Activated CD8-positive, alpha-beta T cell treated with anti-CD3 and anti-CD28 coated beads for 36 hours (primary cell): ENCODE measurements at regions not wholly inside any gene's neighbourhood (a gene's known extent, or its start where the extent isn't known, plus 50 kb on each side); places are given as distances from the start of the nearest gene placed in this dataset.

ENCODE experiments used
- ATAC-seq: fragments of 200-7000 bp; cut with Tn5 transposase; one replicate; pipeline ENCODE4 v1.10.0; 2021; ENCODE audit warnings: mild to moderate bottlenecking, moderate library complexity
- CTCF ChIA-PET: fragments of 350-600 bp; sonication (Branson Sonifier 250); formaldehyde crosslinking; loops from one replicate; lab custom pipeline; 2021; ENCODE audit warnings: antibody characterized with exemption; lab: Charles Lee
- POLR2A ChIA-PET: fragments of 350-600 bp; sonication (Branson Sonifier 250); formaldehyde crosslinking; loops from one replicate; lab custom pipeline; 2021; ENCODE audit warnings: antibody characterized with exemption; lab: Charles Lee
- DNase-seq: peaks from one replicate; pipeline ENCODE4 v3.0.0-alpha.2; 2020
- H3K27ac Mint-ChIP-seq: one replicate; pipeline ENCODE4 v1.8.0; 2021; ENCODE audit warnings: mild to moderate bottlenecking, mixed read lengths
- H3K27me3 Mint-ChIP-seq: one replicate; pipeline ENCODE4 v1.8.0; 2021; ENCODE audit warnings: mixed read lengths
- H3K36me3 Mint-ChIP-seq: one replicate; pipeline ENCODE4 v1.8.0; 2021; ENCODE audit warnings: low read depth, mixed read lengths
- H3K4me1 Mint-ChIP-seq: one replicate; pipeline ENCODE4 v1.8.0; 2021; ENCODE audit warnings: low read depth, mixed read lengths
- H3K4me3 Mint-ChIP-seq: one replicate; pipeline ENCODE4 v1.8.0; 2021; ENCODE audit warnings: mild to moderate bottlenecking, moderate library complexity, mixed read lengths
- H3K9me3 Mint-ChIP-seq: one replicate; pipeline ENCODE4 v1.8.0; 2021; ENCODE audit warnings: mixed read lengths
- CTCF ChIP-seq: fragments of 200-600 bp; IDR thresholded peaks from one replicate; pipeline ENCODE4 v1.8.0; 2022; ENCODE audit warnings: antibody characterized with exemption, mild to moderate bottlenecking
- intact Hi-C: fragments of 100-400 bp; cut with micrococcal nuclease; formaldehyde crosslinking; loops from one replicate; pipeline ENCODE4 v1.10.0; 2022

GRCh38 chr2:133661392-133661791, 93.1 kb upstream of the NCKAP5 start:
- no peak for ATAC-seq
- Mint-ChIP-seq H3K4me3 (no peak overlapping the region), H3K36me3 (no peaks in the 10 kb centered on the region), H3K27ac (no peak overlapping the region), H3K9me3 (no peaks in the 10 kb centered on the region), H3K27me3 (peaks cover 1% of the 10 kb centered on the region), H3K4me1 (no peaks in the 10 kb centered on the region)
- CTCF ChIA-PET = no interaction called here
- intact Hi-C loops = no loop called here
- POLR2A ChIA-PET = interaction anchor here (0.7 kb wide), 1 partner anchor 7 kb away, joined by 5 read pairs; no protein-coding TSS in a partner anchor
- no peak for TF ChIP-seq CTCF
- DNase-seq = no peak

- Mint-ChIP-seq H3K4me3 (no peak overlapping the region), H3K27ac (no peak overlapping the region), H3K4me1 (no peaks in the 10 kb centered on the region), H3K9me3 (peaks cover 11% of the 10 kb centered on the region), H3K27me3 (peaks cover 2% of the 10 kb centered on the region), H3K36me3 (no peaks in the 10 kb centered on the region)
- ChIA-PET POLR2A (no interaction called here), CTCF (no interaction called here)
- DNase-seq (no peak), ATAC-seq (no peak)
- TF ChIP-seq CTCF = no peak
- intact Hi-C loops = no loop called here
These were observed 98.4 kb upstream of the NCKAP5 start for GRCh38 chr2:133666621-133667020.

DNA sequence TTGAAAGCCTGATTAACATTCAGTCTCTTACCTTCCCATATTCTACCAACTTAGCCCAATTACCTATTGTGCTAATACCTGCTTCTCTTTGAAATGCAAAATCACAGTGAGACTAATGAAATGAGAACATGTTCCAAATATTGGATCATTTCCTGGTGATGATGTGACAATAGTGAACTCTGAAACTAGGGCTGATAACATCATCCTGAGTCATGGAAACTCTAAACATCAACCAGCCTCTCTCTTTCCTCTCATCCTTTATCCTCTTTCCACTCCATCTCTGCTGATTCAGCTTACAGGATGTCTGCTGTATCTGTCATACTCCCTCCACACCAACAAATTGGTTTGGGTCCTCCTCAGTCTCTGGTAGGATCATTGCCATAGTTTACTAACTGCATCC, 98.8 kb upstream of the NCKAP5 start:
- intact Hi-C loops = no loop called here
- DNase-seq = no peak
- no peak for TF ChIP-seq CTCF
- POLR2A ChIA-PET = no interaction called here
- no peak overlapping the region for H3K27ac Mint-ChIP-seq
- ATAC-seq = no peak
- no peaks in the 10 kb centered on the region for H3K4me1 Mint-ChIP-seq
- H3K4me3 Mint-ChIP-seq = no peak overlapping the region
- peaks cover 11% of the 10 kb centered on the region for H3K9me3 Mint-ChIP-seq
- peaks cover 2% of the 10 kb centered on the region for H3K27me3 Mint-ChIP-seq
- CTCF ChIA-PET = no interaction called here
- no peaks in the 10 kb centered on the region for H3K36me3 Mint-ChIP-seq

- no peaks in the 10 kb centered on the region for H3K4me1 Mint-ChIP-seq
These were observed 99.7 kb upstream of the NCKAP5 start for GRCh38 chr2:133667968-133668367.

GRCh38 chr2:133668547-133668946, 100.3 kb upstream of the NCKAP5 start:
- ChIA-PET POLR2A (interaction anchor here (0.5 kb wide), 1 partner anchor 8 kb away, joined by 5 read pairs; no protein-coding TSS in a partner anchor), CTCF (no interaction called here)
- Mint-ChIP-seq H3K4me3 (no peak overlapping the region), H3K36me3 (no peaks in the 10 kb centered on the region), H3K27me3 (peaks cover 2% of the 10 kb centered on the region), H3K27ac (no peak overlapping the region), H3K9me3 (peaks cover 11% of the 10 kb centered on the region), H3K4me1 (no peaks in the 10 kb centered on the region)
- intact Hi-C loops = no loop called here
- ATAC-seq (no peak), DNase-seq (no peak)
- no peak for TF ChIP-seq CTCF

More at GRCh38 chr2:133667968-133668367, 99.7 kb upstream of the NCKAP5 start:
- TF ChIP-seq CTCF = no peak
- no peak overlapping the region for H3K27ac Mint-ChIP-seq
- POLR2A ChIA-PET = no interaction called here
- ATAC-seq (no peak), DNase-seq (no peak)
- H3K4me3 Mint-ChIP-seq = no peak overlapping the region
- CTCF ChIA-PET = no interaction called here
- no peaks in the 10 kb centered on the region for H3K36me3 Mint-ChIP-seq
- peaks cover 2% of the 10 kb centered on the region for H3K27me3 Mint-ChIP-seq
- peaks cover 11% of the 10 kb centered on the region for H3K9me3 Mint-ChIP-seq
- intact Hi-C loops = no loop called here
